Esophagus muscularis mucosa (tissue), 4 donors: ENCODE measurements at regions not wholly inside any gene's neighbourhood (a gene's known extent, or its start where the extent isn't known, plus 50 kb on each side); places are given as distances from the start of the nearest gene placed in this dataset.

Source experiments
- DNase-seq: peaks from one replicate; pipeline ENCODE4 v3.0.0-alpha.2; 2017; ENCODE audit errors: extremely low spot score
- H3K27ac ChIP-seq, 4 donors: fragments of 200-600 bp; sonication (generic); replicated peaks in 1 of 4; 1 replicate in 3 of 4; 2 replicates in 1 of 4; pipeline ENCODE4 v1.5.1; 2016 to 2019; ENCODE audit warnings: mild to moderate bottlenecking in 1 of 4
- H3K27me3 ChIP-seq, 4 donors: fragments of 200-600 bp; sonication (generic); one replicate each; pipeline versions ENCODE4 v1.5.1 to v1.6.0; 2016 to 2019
- H3K36me3 ChIP-seq, 4 donors: fragments of 200-600 bp; sonication (generic); one replicate each; pipeline ENCODE4 v1.5.1; 2016 to 2019
- H3K4me1 ChIP-seq, 4 donors: fragments of 200-600 bp; sonication (generic); one replicate each; pipeline ENCODE4 v1.5.1; 2016 to 2019
- H3K4me3 ChIP-seq, 4 donors: fragments of 200-600 bp; sonication (generic); 1 replicate in 2 of 4; 2 replicates in 2 of 4; pipeline ENCODE4 v1.5.1; 2016 to 2019; ENCODE audit warnings: mild to moderate bottlenecking in 4 of 4, moderate library complexity in 1 of 4
- H3K9me3 ChIP-seq, 4 donors: fragments of 200-600 bp; sonication (generic); 1 replicate in 3 of 4; 2 replicates in 1 of 4; pipeline ENCODE4 v1.5.1; 2016 to 2019
- EP300 ChIP-seq: sonication (generic); formaldehyde crosslinking; IDR thresholded peaks from one replicate; pipeline ENCODE4 v1.6.1; 2017; ENCODE audit warnings: antibody characterized with exemption
- POLR2A ChIP-seq: fragments of 450-650 bp; IDR thresholded peaks from one replicate; pipeline ENCODE4 v1.6.1; 2017; ENCODE audit warnings: antibody characterized with exemption, moderate library complexity, mild to moderate bottlenecking, low read depth
- POLR2AphosphoS5 ChIP-seq, 2 donors: sonication (generic); formaldehyde crosslinking; IDR thresholded peaks; one replicate each; pipeline ENCODE4 v1.6.1; 2017; ENCODE audit warnings: antibody characterized with exemption in 2 of 2
- WGBS: methylation state at CpG from one replicate; pipeline ENCODE4 v1.1.5; 2018; 5-methylcytosine and 5-hydroxymethylcytosine counted together
- intact Hi-C: fragments of 100-400 bp; cut with DNase I; formaldehyde crosslinking; loops from one replicate; pipeline ENCODE4 v1.15.1; 2023
- TF ChIP-seq, protein P1 (sequence below), 3 experiments: fragments of 200-600 bp in 2 of 3; fragments of 450-650 bp in 1 of 3; sonication (generic) in 2 of 3; IDR thresholded peaks; one replicate each; pipeline ENCODE4 v1.5.1; 2017 to 2019; ENCODE audit warnings: antibody characterized with exemption in 3 of 3, mild to moderate bottlenecking in 2 of 3, moderate library complexity in 1 of 3

DNA sequence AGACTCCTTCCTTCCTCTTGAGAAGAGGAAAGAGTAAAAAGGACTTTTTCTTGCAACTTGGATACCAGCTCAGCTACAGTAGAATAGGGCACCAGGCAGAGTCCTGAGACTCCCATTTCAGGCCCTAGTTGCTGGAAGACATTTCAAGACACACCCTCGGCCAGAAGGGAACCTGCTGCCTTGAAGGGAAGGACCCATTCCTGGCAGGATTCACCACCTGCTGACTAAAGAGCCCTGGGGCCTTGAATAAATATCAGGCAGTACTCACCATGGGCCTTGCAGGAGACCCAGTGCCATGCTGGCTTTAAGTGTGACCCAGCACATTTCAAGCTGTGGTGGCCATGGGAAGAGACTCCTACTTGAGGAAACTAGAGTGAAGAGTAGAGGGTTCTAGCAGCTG lies 317.6 kb downstream of the DKK2 start:
- H3K27me3 ChIP-seq, result no peaks in the 10 kb centered on the region
- H3K9me3 ChIP-seq, result no peaks in the 10 kb centered on the region
- no peaks in the 10 kb centered on the region for H3K36me3 ChIP-seq
- H3K27ac ChIP-seq, result no peak overlapping the region
- H3K4me3 ChIP-seq, result no peak overlapping the region
- 57% methylated on average over 1 of the region's 1 CpG for WGBS
- TF ChIP-seq POLR2AphosphoS5 (IDR thresholded peaks at IDR 0.05) (no peak), POLR2A (no peak)
- TF ChIP-seq, protein P1, sequence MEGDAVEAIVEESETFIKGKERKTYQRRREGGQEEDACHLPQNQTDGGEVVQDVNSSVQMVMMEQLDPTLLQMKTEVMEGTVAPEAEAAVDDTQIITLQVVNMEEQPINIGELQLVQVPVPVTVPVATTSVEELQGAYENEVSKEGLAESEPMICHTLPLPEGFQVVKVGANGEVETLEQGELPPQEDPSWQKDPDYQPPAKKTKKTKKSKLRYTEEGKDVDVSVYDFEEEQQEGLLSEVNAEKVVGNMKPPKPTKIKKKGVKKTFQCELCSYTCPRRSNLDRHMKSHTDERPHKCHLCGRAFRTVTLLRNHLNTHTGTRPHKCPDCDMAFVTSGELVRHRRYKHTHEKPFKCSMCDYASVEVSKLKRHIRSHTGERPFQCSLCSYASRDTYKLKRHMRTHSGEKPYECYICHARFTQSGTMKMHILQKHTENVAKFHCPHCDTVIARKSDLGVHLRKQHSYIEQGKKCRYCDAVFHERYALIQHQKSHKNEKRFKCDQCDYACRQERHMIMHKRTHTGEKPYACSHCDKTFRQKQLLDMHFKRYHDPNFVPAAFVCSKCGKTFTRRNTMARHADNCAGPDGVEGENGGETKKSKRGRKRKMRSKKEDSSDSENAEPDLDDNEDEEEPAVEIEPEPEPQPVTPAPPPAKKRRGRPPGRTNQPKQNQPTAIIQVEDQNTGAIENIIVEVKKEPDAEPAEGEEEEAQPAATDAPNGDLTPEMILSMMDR (IDR thresholded peaks at IDR 0.05), result no peak
- intact Hi-C loops, result no loop called here
- no peak for DNase-seq
- no peaks in the 10 kb centered on the region for H3K4me1 ChIP-seq

DNA sequence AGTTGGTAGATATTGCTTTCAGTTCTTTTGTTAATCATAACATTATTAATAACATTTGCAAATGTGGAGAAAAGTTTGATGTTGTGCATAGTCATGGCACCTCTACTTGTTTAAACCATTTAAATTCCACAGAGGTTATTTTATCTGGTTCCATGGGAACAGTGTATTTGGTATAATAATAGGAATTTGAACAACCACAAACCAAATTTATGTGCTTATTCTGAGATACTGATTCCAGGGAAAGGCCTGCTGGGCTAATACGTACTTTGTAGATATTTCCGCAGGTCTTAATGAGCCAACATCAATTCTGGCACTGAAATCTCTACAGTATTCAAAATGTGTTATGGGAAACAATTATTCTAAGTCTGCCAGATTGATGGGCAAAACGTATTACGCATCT lies 319.0 kb downstream of the DKK2 start:
- DNase-seq, result no peak
- H3K9me3 ChIP-seq, result no peaks in the 10 kb centered on the region
- no peak overlapping the region for H3K4me3 ChIP-seq
- TF ChIP-seq, protein P1 (IDR thresholded peaks at IDR 0.05), result no peak
- TF ChIP-seq POLR2AphosphoS5 (IDR thresholded peaks at IDR 0.05) (no peak), EP300 (no peak), POLR2A (no peak)
- no peak overlapping the region for H3K27ac ChIP-seq
- 83% methylated on average over 4 of the region's 4 CpGs for WGBS
- intact Hi-C loops, result no loop called here
- H3K4me1 ChIP-seq, result no peaks in the 10 kb centered on the region
- no peaks in the 10 kb centered on the region for H3K27me3 ChIP-seq
- H3K36me3 ChIP-seq, result no peaks in the 10 kb centered on the region

DNA sequence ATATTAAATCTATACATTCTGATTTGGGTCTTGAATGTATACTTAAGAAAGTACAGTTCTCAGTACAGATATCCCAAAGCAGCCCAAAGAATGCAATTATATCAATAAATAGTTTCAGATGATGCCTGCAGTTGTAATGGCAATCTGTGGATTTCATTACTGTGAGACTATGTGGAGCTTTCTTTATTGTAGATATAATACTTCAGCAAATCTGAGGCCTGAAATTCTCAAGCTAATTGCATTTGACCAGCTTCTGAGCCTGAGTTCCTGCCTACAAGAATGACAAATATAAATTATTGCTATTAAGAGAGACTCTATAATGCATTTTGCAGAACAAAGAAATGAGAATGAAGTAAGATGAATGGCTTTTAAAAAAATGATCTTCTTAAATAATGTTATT lies 320.3 kb downstream of the DKK2 start:
- Histone ChIP-seq H3K4me1 (no peaks in the 10 kb centered on the region), H3K27me3 (no peaks in the 10 kb centered on the region), H3K9me3 (no peaks in the 10 kb centered on the region), H3K4me3 (no peak overlapping the region), H3K27ac (no peak overlapping the region), H3K36me3 (no peaks in the 10 kb centered on the region)
- intact Hi-C loops, result no loop called here
- no peak for DNase-seq
- TF ChIP-seq EP300, result no peak
- TF ChIP-seq, protein P1 (IDR thresholded peaks at IDR 0.05), result no peak
- no peak for TF ChIP-seq POLR2AphosphoS5 (IDR thresholded peaks at IDR 0.05)
- no peak for TF ChIP-seq POLR2A

DNA sequence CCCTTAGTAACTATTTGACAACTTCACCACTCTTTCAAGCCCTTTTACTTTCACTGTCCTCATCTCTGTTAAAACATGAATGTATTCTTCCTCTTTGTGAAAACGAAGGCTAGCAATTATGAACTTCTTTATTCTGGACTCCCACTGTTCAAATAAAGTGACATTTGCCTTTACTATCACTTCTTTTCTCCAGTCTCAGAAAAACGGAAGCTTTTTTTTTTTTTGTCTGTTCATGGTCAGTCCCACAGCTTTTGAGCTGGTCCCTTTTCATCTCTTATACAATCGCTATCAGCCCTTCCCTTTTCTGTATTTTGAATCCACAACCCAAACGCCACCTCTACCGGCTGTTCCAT lies 327.7 kb downstream of the DKK2 start:
- H3K4me3 ChIP-seq, result no peak overlapping the region
- WGBS, result 77% methylated on average over 4 of the region's 5 CpGs
- TF ChIP-seq, protein P1 (IDR thresholded peaks at IDR 0.05), result no peak
- TF ChIP-seq EP300 (no peak), POLR2A (no peak), POLR2AphosphoS5 (IDR thresholded peaks at IDR 0.05) (no peak)
- DNase-seq, result no peak
- no peaks in the 10 kb centered on the region for H3K27me3 ChIP-seq
- no peak overlapping the region for H3K27ac ChIP-seq
- no peaks in the 10 kb centered on the region for H3K36me3 ChIP-seq
- no peaks in the 10 kb centered on the region for H3K9me3 ChIP-seq
- intact Hi-C loops, result no loop called here
- no peaks in the 10 kb centered on the region for H3K4me1 ChIP-seq

DNA sequence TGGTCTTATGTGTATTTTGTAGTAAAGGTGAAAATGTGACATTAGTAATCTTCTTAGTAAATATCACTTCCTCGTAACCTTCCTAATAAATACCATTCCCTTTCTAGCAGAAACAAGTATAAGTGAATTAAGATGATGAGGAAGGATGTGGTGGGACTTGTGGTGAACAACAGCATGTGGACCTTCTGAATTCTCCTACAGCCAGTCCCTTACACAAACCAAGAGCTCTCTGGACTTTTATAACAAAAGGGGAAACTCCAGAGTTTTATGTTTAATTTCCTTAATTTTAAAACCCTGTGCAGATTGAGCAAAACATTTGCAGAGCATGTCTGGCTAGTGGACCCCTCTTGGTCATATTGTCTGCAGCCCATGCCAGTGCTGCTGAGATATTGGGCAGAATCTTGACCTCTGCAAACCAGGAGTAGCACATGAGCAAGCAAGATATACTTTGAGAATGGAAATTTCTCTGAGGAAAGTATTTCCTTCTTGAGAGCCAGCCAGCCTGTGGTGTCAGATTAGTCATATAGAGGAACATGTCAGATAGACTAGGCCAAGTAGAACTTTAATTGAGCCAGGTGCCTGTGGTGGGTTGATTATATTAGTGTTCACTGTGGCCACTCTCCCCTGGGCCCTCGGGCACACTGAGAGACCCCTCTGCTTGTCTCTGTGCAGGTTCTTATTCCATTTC lies 328.2 kb downstream of the DKK2 start:
- H3K4me3 ChIP-seq, result no peak overlapping the region
- 69% methylated on average over 2 of the region's 2 CpGs for WGBS
- TF ChIP-seq EP300, result no peak
- TF ChIP-seq, protein P1 (IDR thresholded peaks at IDR 0.05), result no peak
- TF ChIP-seq POLR2AphosphoS5 (IDR thresholded peaks at IDR 0.05), result no peak
- TF ChIP-seq POLR2A, result no peak
- H3K4me1 ChIP-seq, result no peaks in the 10 kb centered on the region
- intact Hi-C loops, result no loop called here
- H3K27me3 ChIP-seq, result no peaks in the 10 kb centered on the region
- H3K27ac ChIP-seq, result no peak overlapping the region
- H3K36me3 ChIP-seq, result no peaks in the 10 kb centered on the region
- H3K9me3 ChIP-seq, result no peaks in the 10 kb centered on the region
- no peak for DNase-seq
